Stomach (tissue), 4 donors: ENCODE measurements at regions not wholly inside any gene's neighbourhood (a gene's known extent, or its start where the extent isn't known, plus 50 kb on each side); places are given as distances from the start of the nearest gene placed in this dataset.

ENCODE experiments used
- CTCF ChIP-seq, 7 experiments: fragments of 450-650 bp in 4 of 7; fragments of 200-600 bp in 3 of 7; sonication (generic) in 3 of 7; IDR thresholded peaks; one replicate each; pipeline ENCODE4 v1.5.1; 2016 to 2019; ENCODE audit warnings: antibody characterized with exemption in 7 of 7, control low read depth in 2 of 7, mild to moderate bottlenecking in 1 of 7
- EP300 ChIP-seq: sonication (generic); formaldehyde crosslinking; IDR thresholded peaks from one replicate; pipeline ENCODE4 v1.6.1; 2017; ENCODE audit warnings: antibody characterized with exemption
- POLR2A ChIP-seq, 4 donors: fragments of 450-650 bp; IDR thresholded peaks; one replicate each; pipeline ENCODE4 v1.6.1; 2016; ENCODE audit warnings: antibody characterized with exemption in 4 of 4, control low read depth in 2 of 4, mild to moderate bottlenecking in 1 of 4, moderate library complexity in 1 of 4

- TF ChIP-seq CTCF (IDR thresholded peaks at IDR 0.05) (no peak), EP300 (no peak), POLR2A (IDR thresholded peaks at IDR 0.05) (no peak)
Measured at GRCh38 chr20:6887966-6888365, 120.5 kb downstream of the BMP2 start.
